ENCODE measurements at regions not wholly inside any gene's neighbourhood (a gene's known extent, or its start where the extent isn't known, plus 50 kb on each side); places are given as distances from the start of the nearest gene placed in this dataset.

DNA sequence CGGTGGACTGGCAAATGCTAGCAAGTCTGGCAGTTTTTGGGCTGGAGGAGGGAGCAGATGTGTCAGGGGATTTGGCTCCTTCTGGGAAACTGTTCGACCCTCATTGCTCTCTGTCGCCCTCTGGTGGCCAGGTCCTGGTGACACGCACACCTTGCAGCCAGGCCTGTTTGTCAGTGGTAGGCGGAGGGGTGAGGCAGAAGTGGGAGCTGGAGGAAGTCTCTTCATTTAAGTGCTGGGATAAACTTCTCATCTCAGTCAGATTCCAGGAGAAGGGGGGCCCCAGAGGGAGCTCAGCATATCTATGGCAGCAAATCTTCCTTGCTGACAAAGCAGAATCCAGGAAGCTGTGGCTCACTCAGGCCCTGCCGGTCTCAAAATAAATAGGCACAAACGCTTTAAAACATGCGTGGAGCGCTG is 326.5 kb downstream of the ZSWIM6 start:
- TF ChIP-seq, protein P1, sequence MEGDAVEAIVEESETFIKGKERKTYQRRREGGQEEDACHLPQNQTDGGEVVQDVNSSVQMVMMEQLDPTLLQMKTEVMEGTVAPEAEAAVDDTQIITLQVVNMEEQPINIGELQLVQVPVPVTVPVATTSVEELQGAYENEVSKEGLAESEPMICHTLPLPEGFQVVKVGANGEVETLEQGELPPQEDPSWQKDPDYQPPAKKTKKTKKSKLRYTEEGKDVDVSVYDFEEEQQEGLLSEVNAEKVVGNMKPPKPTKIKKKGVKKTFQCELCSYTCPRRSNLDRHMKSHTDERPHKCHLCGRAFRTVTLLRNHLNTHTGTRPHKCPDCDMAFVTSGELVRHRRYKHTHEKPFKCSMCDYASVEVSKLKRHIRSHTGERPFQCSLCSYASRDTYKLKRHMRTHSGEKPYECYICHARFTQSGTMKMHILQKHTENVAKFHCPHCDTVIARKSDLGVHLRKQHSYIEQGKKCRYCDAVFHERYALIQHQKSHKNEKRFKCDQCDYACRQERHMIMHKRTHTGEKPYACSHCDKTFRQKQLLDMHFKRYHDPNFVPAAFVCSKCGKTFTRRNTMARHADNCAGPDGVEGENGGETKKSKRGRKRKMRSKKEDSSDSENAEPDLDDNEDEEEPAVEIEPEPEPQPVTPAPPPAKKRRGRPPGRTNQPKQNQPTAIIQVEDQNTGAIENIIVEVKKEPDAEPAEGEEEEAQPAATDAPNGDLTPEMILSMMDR (IDR thresholded peaks at IDR 0.05): peak; percentile 86 to 97 (median 92)
- no peak for TF ChIP-seq POLR2A (IDR thresholded peaks at IDR 0.05)
